HG02938 (cell line): ENCODE measurements at regions not wholly inside any gene's neighbourhood (a gene's known extent, or its start where the extent isn't known, plus 50 kb on each side); places are given as distances from the start of the nearest gene placed in this dataset.
"Not testable (repeated sequence)": the region's sequence is repeated elsewhere in the genome, so short reads cannot be mapped to it uniquely, and the experiment has no call there.

Source experiments
- ATAC-seq: cut with Tn5 transposase; IDR thresholded peaks from one replicate; pipeline ENCODE4 v1.9.1; 2021; ENCODE audit warnings: mild to moderate bottlenecking, moderate library complexity; ENCODE audit not compliant: unreplicated experiment

GRCh38 chr1:8171751-8172464 is 145.8 kb upstream of the ERRFI1 start:
- no peak for ATAC-seq

GRCh38 chr1:8170059-8170835 is 144.1 kb upstream of the ERRFI1 start:
- ATAC-seq: no peak

- peak; percentile 53 for ATAC-seq
Observed at GRCh38 chr1:8169364-8170058, 143.4 kb upstream of the ERRFI1 start.

GRCh38 chr1:8167936-8168335 is 141.8 kb upstream of the ERRFI1 start:
- no peak for ATAC-seq

- ATAC-seq: no peak
Observed at GRCh38 chr1:8166406-8166805, 140.3 kb upstream of the ERRFI1 start.

GRCh38 chr1:8165595-8166360 is 139.7 kb upstream of the ERRFI1 start:
- no peak for ATAC-seq

GRCh38 chr1:8164670-8165069 is 138.6 kb upstream of the ERRFI1 start:
- ATAC-seq: no peak

GRCh38 chr1:8163039-8163438 is 136.9 kb upstream of the ERRFI1 start:
- ATAC-seq: no peak

- ATAC-seq: no peak
Observed at GRCh38 chr1:8162168-8162567, 136.1 kb upstream of the ERRFI1 start.

- no peak for ATAC-seq
Observed at GRCh38 chr1:8161546-8162105, 135.5 kb upstream of the ERRFI1 start.

- ATAC-seq: no peak
Observed at GRCh38 chr1:8159470-8160024, 133.4 kb upstream of the ERRFI1 start.

GRCh38 chr1:8158995-8159394 is 132.9 kb upstream of the ERRFI1 start:
- no peak for ATAC-seq

GRCh38 chr1:8157765-8158164 is 131.7 kb upstream of the ERRFI1 start:
- ATAC-seq: no peak

GRCh38 chr1:8155528-8156186 is 129.5 kb upstream of the ERRFI1 start:
- no peak for ATAC-seq

- ATAC-seq: no peak
Observed at GRCh38 chr1:8154621-8155052, 128.5 kb upstream of the ERRFI1 start.

- ATAC-seq: no peak
Observed at GRCh38 chr1:8153961-8154360, 127.9 kb upstream of the ERRFI1 start.

GRCh38 chr1:8152731-8153702 is 126.9 kb upstream of the ERRFI1 start:
- no peak for ATAC-seq

GRCh38 chr1:8151647-8152046 is 125.5 kb upstream of the ERRFI1 start:
- no peak for ATAC-seq

- ATAC-seq: not testable (repeated sequence)
Observed at GRCh38 chr1:8149756-8150155, 123.6 kb upstream of the ERRFI1 start.
